CD4-positive, alpha-beta T cell treated with Interleukin-6 for 4 hours (primary cell): ENCODE measurements at regions not wholly inside any gene's neighbourhood (a gene's known extent, or its start where the extent isn't known, plus 50 kb on each side); places are given as distances from the start of the nearest gene placed in this dataset.
"Not testable (repeated sequence)": the region's sequence is repeated elsewhere in the genome, so short reads cannot be mapped to it uniquely, and the experiment has no call there.

Experiments
- DNase-seq: peaks from one replicate; pipeline ENCODE4 v3.0.0-alpha.2; 2020; ENCODE audit warnings: mixed read lengths

- DNase-seq, result no peak
Observed at GRCh38 chr13:48810013-48810412, 156.3 kb downstream of the CYSLTR2 start.

DNA sequence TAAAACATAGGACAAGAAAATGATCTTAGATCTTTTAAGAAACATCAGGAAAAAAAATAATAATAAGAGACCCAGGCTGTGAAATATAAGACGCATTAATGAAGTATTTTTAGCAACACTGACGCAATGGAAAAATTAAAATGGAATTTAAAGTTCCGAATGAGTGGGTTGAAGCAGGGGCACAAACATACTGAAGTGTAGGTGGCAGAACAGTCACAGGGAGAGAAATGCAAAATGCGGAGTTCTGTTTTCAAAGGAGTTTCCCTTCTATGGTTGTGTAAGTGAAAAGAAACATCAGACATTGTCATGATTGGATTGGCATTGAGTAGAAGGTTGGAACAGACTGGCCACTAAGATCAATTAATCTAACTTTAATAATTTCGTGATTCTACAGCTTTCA is 159.8 kb downstream of the CYSLTR2 start:
- no peak for DNase-seq

DNA sequence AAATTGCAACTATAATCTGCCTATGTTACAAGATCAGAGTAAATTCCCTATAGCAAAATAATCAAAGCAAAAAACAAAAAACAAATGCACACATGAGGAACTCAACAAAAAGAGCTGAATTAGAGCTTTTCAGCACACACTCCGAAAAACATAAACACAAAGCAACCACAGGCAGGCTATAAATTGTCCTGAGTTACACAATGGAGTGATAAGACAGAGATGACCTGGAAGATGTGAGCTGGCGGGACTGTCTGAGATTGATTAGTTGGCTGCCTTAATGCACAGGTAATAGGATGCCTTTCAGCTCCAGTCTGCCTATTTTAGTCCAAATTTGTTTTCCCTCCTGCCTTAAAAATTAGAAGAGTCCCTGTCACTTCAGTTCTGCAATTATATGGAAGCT is 159.0 kb upstream of the FNDC3A start:
- no peak for DNase-seq

DNA sequence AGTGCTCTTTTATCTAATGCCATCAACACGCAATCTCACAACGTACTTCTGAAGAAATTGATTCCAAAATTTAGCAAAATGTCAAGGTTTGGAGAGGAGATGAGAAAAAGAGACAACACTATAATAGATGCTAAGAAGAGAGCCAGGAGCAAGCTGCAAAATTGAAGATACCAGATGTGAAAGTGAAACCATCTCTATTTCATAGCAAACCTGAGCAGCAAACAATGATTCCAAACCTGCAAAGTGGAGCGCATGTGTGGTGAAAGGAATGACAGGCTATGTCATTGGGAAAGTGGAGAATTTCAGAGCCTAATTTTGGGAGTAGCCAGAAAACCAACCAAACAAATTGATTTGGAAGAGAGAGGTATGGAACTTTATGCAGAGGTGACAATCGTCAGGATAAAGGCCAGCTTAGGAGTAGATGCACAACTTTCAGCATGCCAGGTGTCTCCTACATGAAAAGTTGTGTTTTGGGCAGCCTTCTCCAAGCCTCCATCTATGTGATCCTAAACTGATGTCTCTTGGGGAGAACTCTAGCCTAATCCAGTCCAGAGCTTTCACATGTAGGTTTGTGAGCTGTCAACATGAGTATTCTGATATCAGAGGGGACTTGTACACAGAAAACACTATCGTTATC is 158.4 kb upstream of the FNDC3A start:
- DNase-seq, result peak; percentile 5

- no peak for DNase-seq
Observed at GRCh38 chr13:48818495-48819356, 157.0 kb upstream of the FNDC3A start.

- no peak for DNase-seq
Observed at GRCh38 chr13:48819376-48819775, 156.3 kb upstream of the FNDC3A start.

- no peak for DNase-seq
Observed at GRCh38 chr13:48819899-48820298, 155.8 kb upstream of the FNDC3A start.

DNA sequence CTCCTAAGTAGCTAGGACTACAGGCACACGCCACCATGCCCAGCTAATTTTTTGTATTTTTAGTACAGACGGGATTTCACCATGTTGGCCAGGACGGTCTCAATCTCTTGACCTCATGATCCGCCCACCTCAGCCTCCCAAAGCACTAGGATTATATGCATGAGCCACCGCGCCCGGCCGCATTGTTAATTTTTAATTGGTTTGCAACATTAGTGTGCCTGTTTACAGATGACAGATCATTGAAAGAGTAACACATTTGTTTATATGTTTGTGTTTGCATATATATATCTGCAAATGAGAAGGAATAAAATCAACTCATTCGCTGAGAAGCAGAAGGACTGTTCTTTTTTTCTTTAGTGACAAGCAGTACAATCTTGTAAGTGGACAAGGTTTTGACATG is 152.2 kb upstream of the FNDC3A start:
- DNase-seq, result not testable (repeated sequence)

DNA sequence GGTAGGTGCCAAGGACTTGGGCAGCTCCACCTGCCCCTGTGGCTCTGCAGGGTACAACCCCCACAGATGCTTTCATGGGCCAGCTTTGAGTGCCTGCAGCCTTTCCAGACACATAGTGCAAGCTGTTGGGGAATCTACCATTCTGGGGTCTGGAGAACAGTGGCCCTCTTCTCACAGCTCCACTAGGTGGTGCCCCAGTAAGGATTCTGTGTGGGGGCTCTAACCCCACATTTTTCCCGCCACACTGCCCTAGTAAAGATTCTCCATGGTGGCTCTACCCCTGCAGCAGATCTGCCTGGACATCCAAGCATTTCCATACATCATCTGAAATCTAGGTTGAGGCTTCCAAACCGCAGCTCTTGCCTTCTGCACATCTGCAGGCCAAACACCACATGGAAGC is 149.7 kb upstream of the FNDC3A start:
- no peak for DNase-seq

DNA sequence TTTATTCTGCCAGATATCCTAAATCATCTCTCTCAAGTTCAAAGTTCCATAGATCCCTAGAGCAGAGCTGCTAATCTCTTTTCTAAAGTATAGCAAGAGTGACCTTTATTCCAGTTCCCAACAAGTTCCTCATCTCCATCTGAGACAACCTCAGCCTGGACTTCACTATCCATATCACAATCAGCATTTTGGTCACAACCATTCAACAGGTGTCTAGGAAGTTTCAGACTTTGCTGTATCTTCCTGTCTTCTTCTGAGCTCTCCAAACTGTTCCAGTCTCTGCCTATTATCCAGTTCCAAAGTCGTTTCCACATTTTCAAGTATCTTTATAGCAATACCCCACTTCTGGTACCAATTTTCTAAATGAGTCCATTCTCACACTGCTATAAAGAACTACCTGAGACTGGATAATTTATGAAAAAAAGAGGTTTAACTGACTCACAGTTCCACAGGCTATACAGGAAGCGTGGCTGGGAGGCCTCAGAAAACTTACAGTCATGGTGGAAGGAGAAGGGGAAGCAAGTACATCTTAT is 148.7 kb upstream of the FNDC3A start:
- not testable (repeated sequence) for DNase-seq

- DNase-seq, result no peak
Observed at GRCh38 chr13:48827709-48828108, 148.0 kb upstream of the FNDC3A start.

DNA sequence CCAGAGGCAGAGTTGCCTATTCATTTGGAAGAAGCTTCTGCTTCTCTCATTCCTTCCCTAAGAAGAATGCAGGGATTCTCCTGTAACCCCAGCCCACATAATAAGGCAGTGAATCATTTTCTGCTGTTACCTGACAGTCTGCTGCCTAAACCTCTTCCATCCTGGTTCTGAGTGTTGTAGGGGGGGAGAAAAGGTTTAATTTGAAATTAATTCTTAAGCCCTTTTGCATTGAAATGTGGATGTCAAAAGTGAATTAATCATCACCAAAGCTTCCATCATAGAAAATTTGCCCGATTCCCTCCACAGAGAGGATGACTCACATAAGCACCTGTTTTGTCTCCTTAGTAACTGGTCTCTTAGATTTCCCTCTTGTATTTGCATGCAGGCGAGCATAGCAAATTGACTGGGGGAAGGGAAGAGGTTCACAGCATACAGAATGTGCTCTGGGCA is 146.7 kb upstream of the FNDC3A start:
- DNase-seq, result no peak

DNA sequence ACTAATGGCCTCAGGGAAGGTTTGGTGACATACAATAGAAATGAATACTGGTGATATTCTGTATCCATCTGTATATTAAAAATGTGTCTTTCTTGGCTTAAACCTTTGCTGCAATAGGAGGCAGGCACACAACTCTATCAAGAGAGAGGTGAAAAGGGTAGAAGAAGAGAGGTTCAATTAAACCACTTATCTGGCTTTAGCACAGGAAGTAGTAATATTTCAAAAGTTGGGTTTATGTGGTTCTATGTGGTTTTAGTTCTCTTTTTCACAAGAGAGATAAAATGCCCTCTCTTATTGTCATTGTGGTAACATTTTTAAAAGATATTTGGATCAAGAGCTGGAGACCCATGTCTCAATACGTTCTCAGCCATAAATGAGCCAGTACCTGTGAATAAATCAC is 146.2 kb upstream of the FNDC3A start:
- DNase-seq, result no peak

DNA sequence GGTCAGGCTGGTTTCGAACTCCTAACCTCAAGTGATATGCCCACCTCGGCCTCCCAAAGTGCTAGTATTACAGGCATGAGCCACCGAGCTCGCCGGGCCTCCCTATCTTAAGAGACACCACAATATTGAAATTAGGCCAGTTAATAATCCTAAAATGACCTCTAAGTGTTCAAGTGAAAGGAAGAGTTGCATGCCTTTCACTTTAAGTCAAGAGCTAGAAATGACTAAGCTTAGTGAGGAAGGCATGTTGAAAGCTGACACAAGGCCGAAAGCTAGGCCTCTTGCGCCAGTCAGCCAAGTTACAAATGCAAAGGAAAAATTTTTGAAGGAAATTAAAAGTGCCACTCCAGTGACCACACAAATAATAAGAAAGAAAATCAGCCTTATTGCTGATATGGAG is 144.5 kb upstream of the FNDC3A start:
- DNase-seq, result no peak

- DNase-seq, result no peak
Observed at GRCh38 chr13:48833412-48833811, 142.3 kb upstream of the FNDC3A start.

DNA sequence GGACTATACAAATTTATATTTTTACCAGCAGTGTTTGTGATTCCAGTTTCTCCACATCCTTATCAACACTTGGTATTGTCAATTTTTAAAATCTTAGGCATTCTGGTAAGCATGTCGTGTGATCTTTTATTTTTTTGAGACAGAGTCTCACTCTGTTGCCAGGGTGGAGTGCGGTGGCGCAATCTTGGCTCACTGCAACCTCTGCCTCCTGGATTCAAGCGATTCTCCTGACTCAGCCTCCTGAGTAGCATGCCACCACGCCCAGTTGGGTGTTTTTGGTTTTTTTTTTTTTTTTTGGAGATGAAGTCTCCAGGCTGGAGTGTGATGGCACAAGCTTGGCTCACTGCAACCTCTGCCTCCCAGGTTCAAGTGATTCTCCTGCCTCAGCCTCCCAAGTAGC is 140.4 kb upstream of the FNDC3A start:
- DNase-seq, result not testable (repeated sequence)

DNA sequence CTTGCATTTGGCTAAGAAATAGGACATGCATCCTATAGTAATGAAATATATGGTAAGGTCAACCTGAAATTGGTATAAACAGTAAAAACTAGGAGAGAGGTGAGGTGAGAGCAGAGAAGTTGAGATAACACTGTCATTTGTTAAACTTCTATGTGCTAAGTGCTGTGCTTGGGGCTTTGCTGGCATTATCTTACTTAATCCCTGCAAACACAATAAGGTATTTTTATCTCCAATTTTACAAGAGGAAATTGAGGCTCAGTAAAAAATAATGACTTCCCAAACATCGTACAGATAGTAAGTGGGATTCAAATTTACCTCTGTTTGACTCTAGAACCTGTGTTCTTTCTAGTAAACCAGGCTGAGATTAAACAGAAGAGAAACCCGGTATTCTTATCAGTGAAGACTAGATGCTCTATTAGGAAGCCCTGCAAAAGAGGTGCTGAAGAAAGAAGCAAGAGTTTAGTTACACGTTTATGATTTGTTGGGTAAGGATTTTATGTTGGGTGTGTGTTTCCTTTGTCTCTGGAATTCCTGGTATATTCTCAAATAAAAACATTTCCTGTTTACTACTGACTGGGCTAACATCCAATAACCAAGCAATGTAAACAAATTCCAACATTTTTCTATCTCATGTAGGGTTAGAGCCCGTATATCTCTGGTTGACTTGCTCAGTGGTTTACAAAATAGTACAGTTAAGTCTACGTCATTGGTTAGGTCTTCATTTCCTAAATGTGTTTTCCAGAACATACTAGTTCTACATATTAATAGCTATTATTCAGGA is 137.3 kb upstream of the FNDC3A start:
- DNase-seq, result no peak

GRCh38 chr13:48839171-48839570 is 136.5 kb upstream of the FNDC3A start:
- DNase-seq, result no peak

DNA sequence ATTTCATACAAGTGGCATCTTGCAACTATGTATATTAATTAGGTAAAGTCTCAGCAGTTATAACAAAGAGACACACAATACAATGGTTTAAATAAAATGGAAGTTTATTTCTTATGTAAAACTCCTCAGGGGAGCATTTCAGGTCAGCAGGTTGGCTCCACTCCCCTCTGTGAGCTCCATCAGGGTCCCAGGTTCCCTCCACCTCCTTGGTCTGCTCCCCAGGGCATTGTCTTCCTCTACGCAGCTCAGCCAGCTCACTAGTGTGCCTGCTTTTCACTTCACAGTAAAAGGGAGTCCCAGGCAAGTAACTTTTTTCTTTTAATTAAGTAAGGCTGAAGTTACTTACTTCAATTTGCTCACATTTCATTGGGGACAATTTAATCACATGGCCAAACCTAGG is 135.3 kb upstream of the FNDC3A start:
- DNase-seq, result no peak

DNA sequence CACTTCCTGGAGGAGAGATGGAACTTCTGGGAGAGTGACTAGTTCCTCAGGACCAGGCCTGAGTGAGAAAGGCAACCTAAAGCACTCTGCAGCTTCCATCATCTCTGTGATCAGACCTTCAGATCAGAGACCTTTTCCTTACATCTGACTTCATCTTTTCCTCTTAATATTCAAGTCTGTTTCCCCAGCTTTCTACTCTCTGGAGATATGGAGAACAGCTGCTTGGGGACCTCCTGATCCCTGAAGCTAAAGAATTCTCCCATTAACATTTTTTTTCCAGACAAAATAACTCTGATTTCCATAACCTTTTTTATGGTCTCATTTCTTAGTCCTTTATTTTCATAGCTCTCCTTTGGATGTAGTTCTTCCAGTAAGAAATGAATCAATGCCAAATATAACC is 133.4 kb upstream of the FNDC3A start:
- DNase-seq, result no peak

DNA sequence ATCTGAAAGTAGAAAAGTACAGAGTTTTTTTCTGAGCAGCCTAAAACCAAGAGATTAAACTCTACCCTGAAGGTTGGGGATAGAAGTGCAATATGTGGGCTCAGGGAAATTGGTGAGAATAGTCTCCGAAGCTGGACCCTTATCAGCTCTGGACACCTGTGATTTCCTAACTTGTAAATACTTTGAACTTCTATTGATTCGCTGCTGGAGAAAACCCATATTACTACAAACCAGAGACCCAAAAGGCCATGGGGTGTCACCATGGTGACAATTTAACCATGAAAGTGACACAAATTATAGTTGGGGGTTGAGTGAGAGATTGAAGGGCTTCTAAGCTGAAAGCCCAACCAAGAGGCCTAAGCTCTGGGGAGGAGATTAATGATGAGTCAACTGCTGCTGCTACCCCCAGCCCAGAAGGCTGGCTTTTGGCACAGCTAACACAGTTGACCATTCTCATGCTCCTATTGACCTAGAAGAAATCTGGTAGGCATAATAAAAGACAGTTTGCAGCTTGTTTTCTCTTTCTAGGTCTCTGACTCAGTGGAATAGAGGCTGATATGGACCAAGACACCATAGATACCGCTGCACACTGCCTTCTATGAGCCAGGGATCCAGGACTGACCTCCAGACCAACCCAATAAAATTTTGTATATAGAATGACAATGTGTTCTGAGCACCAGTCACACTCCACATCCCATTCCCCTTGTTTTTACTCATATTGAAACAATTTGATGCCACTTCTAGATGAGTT is 131.9 kb upstream of the FNDC3A start:
- DNase-seq, result no peak

- DNase-seq, result no peak
Observed at GRCh38 chr13:48844676-48845075, 131.0 kb upstream of the FNDC3A start.

DNA sequence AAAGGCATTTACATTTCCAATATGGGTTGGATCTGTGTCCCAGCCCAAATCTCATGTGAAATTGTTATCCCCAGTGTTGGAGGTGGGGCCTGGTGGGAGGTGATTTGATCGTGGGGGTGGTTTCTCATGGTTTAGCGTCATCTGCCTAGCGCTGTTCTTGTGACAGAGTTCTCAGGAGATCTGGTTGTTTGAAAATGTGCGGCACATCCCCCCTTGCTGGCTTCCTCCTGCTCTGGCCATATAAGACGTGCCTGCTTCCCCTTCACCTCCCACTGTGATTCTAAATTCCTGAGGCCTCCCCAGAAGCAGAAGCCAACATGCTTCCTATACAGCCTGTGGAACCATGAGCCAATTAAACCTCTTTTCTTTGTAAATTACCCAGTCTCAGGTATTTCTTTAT is 126.2 kb upstream of the FNDC3A start:
- no peak for DNase-seq
